GM18499 (cell line): ENCODE measurements at regions not wholly inside any gene's neighbourhood (a gene's known extent, or its start where the extent isn't known, plus 50 kb on each side); places are given as distances from the start of the nearest gene placed in this dataset.
"Not testable (repeated sequence)": the region's sequence is repeated elsewhere in the genome, so short reads cannot be mapped to it uniquely, and the experiment has no call there.

Source experiments
- ATAC-seq: cut with Tn5 transposase; IDR thresholded peaks from one replicate; pipeline ENCODE4 v1.9.1; 2021; ENCODE audit warnings: moderate number of reproducible peaks; ENCODE audit not compliant: insufficient read depth, unreplicated experiment

GRCh38 chr5:60490597-60491166 lies 209.3 kb downstream of the DEPDC1B start:
- no peak for ATAC-seq

GRCh38 chr5:60489856-60490255 lies 210.1 kb downstream of the DEPDC1B start:
- no peak for ATAC-seq

- ATAC-seq: no peak
These were observed 210.6 kb downstream of the DEPDC1B start for GRCh38 chr5:60489377-60489776.

- no peak for ATAC-seq
These were observed 211.4 kb downstream of the DEPDC1B start for GRCh38 chr5:60488466-60489130.

- ATAC-seq: no peak
These were observed 212.0 kb downstream of the DEPDC1B start for GRCh38 chr5:60487885-60488442.

- no peak for ATAC-seq
These were observed 212.5 kb downstream of the DEPDC1B start for GRCh38 chr5:60487476-60487875.

GRCh38 chr5:60485361-60485760 lies 214.6 kb downstream of the DEPDC1B start:
- ATAC-seq: no peak

GRCh38 chr5:60483050-60483449 lies 216.9 kb downstream of the DEPDC1B start:
- no peak for ATAC-seq

GRCh38 chr5:60482301-60482700 lies 217.7 kb downstream of the DEPDC1B start:
- ATAC-seq: no peak

- no peak for ATAC-seq
These were observed 220.4 kb downstream of the DEPDC1B start for GRCh38 chr5:60479542-60479941.

GRCh38 chr5:60477849-60478248 lies 222.1 kb downstream of the DEPDC1B start:
- ATAC-seq: no peak

GRCh38 chr5:60473654-60474053 lies 226.3 kb downstream of the DEPDC1B start:
- no peak for ATAC-seq

GRCh38 chr5:60473027-60473426 lies 226.9 kb downstream of the DEPDC1B start:
- not testable (repeated sequence) for ATAC-seq

- no peak for ATAC-seq
These were observed 229.1 kb downstream of the DEPDC1B start for GRCh38 chr5:60470881-60471280.

GRCh38 chr5:60469286-60469685 lies 230.7 kb downstream of the DEPDC1B start:
- no peak for ATAC-seq

GRCh38 chr5:60463179-60463868 lies 236.6 kb downstream of the DEPDC1B start:
- no peak for ATAC-seq

GRCh38 chr5:60458666-60459065 lies 241.3 kb downstream of the DEPDC1B start:
- ATAC-seq: no peak

GRCh38 chr5:60457233-60457632 lies 242.7 kb downstream of the DEPDC1B start:
- ATAC-seq: no peak

GRCh38 chr5:60455589-60455988 lies 244.4 kb downstream of the DEPDC1B start:
- no peak for ATAC-seq

GRCh38 chr5:60454277-60454676 lies 245.7 kb downstream of the DEPDC1B start:
- not testable (repeated sequence) for ATAC-seq
